GM23338 (cell line): ENCODE measurements at regions not wholly inside any gene's neighbourhood (a gene's known extent, or its start where the extent isn't known, plus 50 kb on each side); places are given as distances from the start of the nearest gene placed in this dataset.

Source experiments
- CREB1 ChIP-seq: fragments of 250-450 bp; sonication (Bioruptor Pico); IDR thresholded peaks from 2 replicates; pipeline ENCODE4 v1.5.0; 2020; ENCODE audit warnings: low read depth, mild to moderate bottlenecking, moderate library complexity
- CTCF ChIP-seq, 2 experiments: fragments of 200-600 bp in 1 of 2; sonication (generic) in 1 of 2; conservative IDR thresholded peaks; 2 replicates each; pipeline versions ENCODE4 v1.5.1 to v1.6.1; 2016 to 2017; ENCODE audit warnings: antibody characterized with exemption in 2 of 2, low read depth in 2 of 2, mild to moderate bottlenecking in 2 of 2, moderate library complexity in 1 of 2
- ETS1 ChIP-seq: IDR thresholded peaks from 2 replicates; pipeline ENCODE4 v1.6.1; 2016; ENCODE audit warnings: antibody characterized with exemption
- EZH2 ChIP-seq: fragments of 200-600 bp; sonication (generic); IDR thresholded peaks from one replicate; pipeline ENCODE4 v1.8.0; 2017; ENCODE audit warnings: antibody characterized with exemption, mild to moderate bottlenecking, low read depth; ENCODE audit not compliant: unreplicated experiment
- EZH2phosphoT487 ChIP-seq: fragments of 200-600 bp; sonication (generic); IDR thresholded peaks from one replicate; pipeline ENCODE4 v1.8.1; 2018; ENCODE audit warnings: antibody characterized with exemption; ENCODE audit not compliant: unreplicated experiment
- JUNB ChIP-seq: IDR thresholded peaks from one replicate; pipeline ENCODE4 v1.6.1; 2016; ENCODE audit warnings: antibody characterized with exemption; ENCODE audit not compliant: unreplicated experiment
- NANOG ChIP-seq: IDR thresholded peaks from 2 replicates; pipeline ENCODE4 v1.6.1; 2016; ENCODE audit warnings: antibody characterized with exemption, borderline replicate concordance
- POLR2AphosphoS5 ChIP-seq: IDR thresholded peaks from 2 replicates; pipeline ENCODE4 v1.6.1; 2016; ENCODE audit warnings: antibody characterized with exemption, low read depth
- REST ChIP-seq: IDR thresholded peaks from one replicate; pipeline ENCODE4 v1.6.1; 2018; ENCODE audit warnings: antibody characterized with exemption; ENCODE audit not compliant: unreplicated experiment
- STAT1 ChIP-seq: IDR thresholded peaks from one replicate; pipeline ENCODE4 v1.6.1; 2016; ENCODE audit warnings: antibody characterized with exemption; ENCODE audit not compliant: unreplicated experiment
- ZNF114 ChIP-seq: fragments of 250-450 bp; sonication (Bioruptor Pico); IDR thresholded peaks from 2 replicates; pipeline ENCODE4 v1.5.0; 2020; ENCODE audit warnings: mild to moderate bottlenecking, moderate library complexity
- ZNF331 ChIP-seq: fragments of 250-450 bp; sonication (Bioruptor Pico); IDR thresholded peaks from 2 replicates; pipeline ENCODE4 v1.5.0; 2020; ENCODE audit warnings: low read depth, mild to moderate bottlenecking, moderate library complexity

- no peak for TF ChIP-seq CTCF (conservative IDR thresholded peaks at IDR 0.05; ENCODE audit: low read depth in 2 of 2)
- TF ChIP-seq EZH2: no peak
- no peak for TF ChIP-seq REST
- TF ChIP-seq POLR2AphosphoS5: no peak
- TF ChIP-seq EZH2phosphoT487: no peak
- no peak for TF ChIP-seq ZNF331
- no peak for TF ChIP-seq NANOG
- TF ChIP-seq CREB1 (CRISPR knock-in tag): no peak
- no peak for TF ChIP-seq ZNF114 (CRISPR knock-in tag)
- no peak for TF ChIP-seq STAT1
- no peak for TF ChIP-seq JUNB
- no peak for TF ChIP-seq ETS1
Measured at GRCh38 chr14:59063259-59063658, 125.2 kb upstream of the DAAM1 start.
